GM19397 (cell line): ENCODE measurements at regions not wholly inside any gene's neighbourhood (a gene's known extent, or its start where the extent isn't known, plus 50 kb on each side); places are given as distances from the start of the nearest gene placed in this dataset.
"Not testable (repeated sequence)": the region's sequence is repeated elsewhere in the genome, so short reads cannot be mapped to it uniquely, and the experiment has no call there.

Experiments used
- ATAC-seq: cut with Tn5 transposase; IDR thresholded peaks from one replicate; pipeline ENCODE4 v1.9.1; 2021; ENCODE audit warnings: mild to moderate bottlenecking, moderate library complexity; ENCODE audit not compliant: unreplicated experiment

GRCh38 chr17:70320673-70321345 lies 151.5 kb downstream of the KCNJ2 start:
- ATAC-seq, result no peak

- no peak for ATAC-seq
Observed at GRCh38 chr17:70321352-70321751, 152.0 kb downstream of the KCNJ2 start.

- ATAC-seq, result no peak
Observed at GRCh38 chr17:70323269-70323668, 153.9 kb downstream of the KCNJ2 start.

- ATAC-seq, result no peak
Observed at GRCh38 chr17:70324031-70324430, 154.7 kb downstream of the KCNJ2 start.

- ATAC-seq, result no peak
Observed at GRCh38 chr17:70327279-70327678, 157.9 kb downstream of the KCNJ2 start.

- ATAC-seq, result no peak
Observed at GRCh38 chr17:70327723-70328122, 158.4 kb downstream of the KCNJ2 start.

- ATAC-seq, result no peak
Observed at GRCh38 chr17:70329721-70330120, 160.4 kb downstream of the KCNJ2 start.

- ATAC-seq, result not testable (repeated sequence)
Observed at GRCh38 chr17:70331066-70331465, 161.7 kb downstream of the KCNJ2 start.

GRCh38 chr17:70332356-70333210 lies 163.3 kb downstream of the KCNJ2 start:
- ATAC-seq, result no peak

GRCh38 chr17:70336411-70336810 lies 167.1 kb downstream of the KCNJ2 start:
- no peak for ATAC-seq

- no peak for ATAC-seq
Observed at GRCh38 chr17:70338946-70339354, 169.6 kb downstream of the KCNJ2 start.

- no peak for ATAC-seq
Observed at GRCh38 chr17:70343114-70343513, 173.8 kb downstream of the KCNJ2 start.

- no peak for ATAC-seq
Observed at GRCh38 chr17:70344386-70345060, 175.2 kb downstream of the KCNJ2 start.

- no peak for ATAC-seq
Observed at GRCh38 chr17:70345061-70345460, 175.7 kb downstream of the KCNJ2 start.

- ATAC-seq, result no peak
Observed at GRCh38 chr17:70352834-70353233, 183.5 kb downstream of the KCNJ2 start.

GRCh38 chr17:70353408-70354092 lies 184.2 kb downstream of the KCNJ2 start:
- ATAC-seq, result peak; percentile 52

- ATAC-seq, result no peak
Observed at GRCh38 chr17:70355185-70355584, 185.9 kb downstream of the KCNJ2 start.

GRCh38 chr17:70357190-70357589 lies 187.9 kb downstream of the KCNJ2 start:
- ATAC-seq, result no peak

- peak; percentile 92 for ATAC-seq
Observed at GRCh38 chr17:70365091-70365583, 195.8 kb downstream of the KCNJ2 start.

GRCh38 chr17:70366386-70366785 lies 197.1 kb downstream of the KCNJ2 start:
- no peak for ATAC-seq

- ATAC-seq, result no peak
Observed at GRCh38 chr17:70368011-70368410, 198.7 kb downstream of the KCNJ2 start.
